ENCODE measurements at regions not wholly inside any gene's neighbourhood (a gene's known extent, or its start where the extent isn't known, plus 50 kb on each side); places are given as distances from the start of the nearest gene placed in this dataset.
"Not testable (repeated sequence)": the region's sequence is repeated elsewhere in the genome, so short reads cannot be mapped to it uniquely, and the experiment has no call there.

- TF ChIP-seq CTCF (conservative IDR thresholded peaks at IDR 0.05); ZFX (IDR thresholded peaks at IDR 0.05): not testable (repeated sequence)
Measured at GRCh38 chr12:127154830-127155229, 1112.1 kb upstream of the TMEM132C start.
